Natural killer cell (primary cell): ENCODE measurements at regions not wholly inside any gene's neighbourhood (a gene's known extent, or its start where the extent isn't known, plus 50 kb on each side); places are given as distances from the start of the nearest gene placed in this dataset.

Experiments used
- ATAC-seq, 3 donors: fragments of 150-1000 bp in 2 of 3; fragments of 200-7000 bp in 1 of 3; cut with Tn5 transposase; 1 replicate in 1 of 3; 2 replicates in 2 of 3; pipeline ENCODE4 v1.10.0; 2021; ENCODE audit warnings: mild to moderate bottlenecking in 2 of 3, moderate library complexity in 2 of 3
- DNase-seq, 2 donors: peaks; one replicate each; pipeline versions ENCODE4 v3.0.0 to v3.0.0-alpha.2; 2013 to 2021; ENCODE audit warnings: mixed read lengths in 1 of 2
- H3K27ac ChIP-seq: one replicate; pipeline ENCODE4 v1.5.1; 2013; ENCODE audit warnings: mild to moderate bottlenecking, low read length
- H3K27me3 ChIP-seq: one replicate; pipeline ENCODE4 v1.6.1; 2013; ENCODE audit warnings: low read length; ENCODE audit not compliant: control insufficient read depth, insufficient read depth
- H3K36me3 ChIP-seq: one replicate; pipeline ENCODE4 v1.6.1; 2013; ENCODE audit warnings: low read length; ENCODE audit not compliant: control insufficient read depth, insufficient read depth
- H3K4me1 ChIP-seq: one replicate; pipeline ENCODE4 v1.6.1; 2013; ENCODE audit warnings: low read length; ENCODE audit not compliant: control insufficient read depth, insufficient read depth
- H3K4me3 ChIP-seq: one replicate; pipeline ENCODE4 v1.5.1; 2013; ENCODE audit warnings: low read length
- H3K9me3 ChIP-seq: one replicate; pipeline ENCODE4 v1.6.1; 2013; ENCODE audit warnings: low read length; ENCODE audit not compliant: control insufficient read depth, insufficient read depth
- H3K27ac Mint-ChIP-seq, 2 donors: one replicate each; pipeline ENCODE4 v1.8.0; 2022; ENCODE audit warnings: mild to moderate bottlenecking in 2 of 2, mixed read lengths in 2 of 2, moderate library complexity in 1 of 2
- H3K27me3 Mint-ChIP-seq, 2 donors: one replicate each; pipeline ENCODE4 v1.8.0; 2022; ENCODE audit warnings: low read depth in 2 of 2, mixed read lengths in 2 of 2
- H3K36me3 Mint-ChIP-seq: one replicate; pipeline ENCODE4 v1.8.0; 2022; ENCODE audit warnings: mixed read lengths
- H3K4me1 Mint-ChIP-seq, 2 donors: one replicate each; pipeline ENCODE4 v1.8.0; 2022; ENCODE audit warnings: mixed read lengths in 2 of 2
- H3K4me3 Mint-ChIP-seq: one replicate; pipeline ENCODE4 v1.8.0; 2022; ENCODE audit warnings: mild to moderate bottlenecking, moderate library complexity, mixed read lengths
- H3K9me3 Mint-ChIP-seq, 2 donors: one replicate each; pipeline ENCODE4 v1.8.0; 2022; ENCODE audit warnings: mixed read lengths in 2 of 2
- CTCF ChIP-seq: fragments of 200-600 bp; IDR thresholded peaks from one replicate; pipeline ENCODE4 v1.8.0; 2022; ENCODE audit warnings: antibody characterized with exemption
- WGBS: methylation state at CpG from one replicate; pipeline ENCODE4 v1.1.7; 2013; ENCODE audit warnings: missing lambda C conversion rate; ENCODE audit not compliant: insufficient coverage; 5-methylcytosine and 5-hydroxymethylcytosine counted together
- intact Hi-C: fragments of 100-400 bp; cut with micrococcal nuclease; formaldehyde crosslinking; loops from one replicate; pipeline ENCODE4 v1.14.2; 2022

- H3K9me3 ChIP-seq, result no peaks in the 10 kb centered on the region
These were observed 97.9 kb downstream of the FOXF2 start for GRCh38 chr6:1487239-1487638.

GRCh38 chr6:1491025-1491424 lies 101.6 kb downstream of the FOXF2 start:
- H3K9me3 ChIP-seq, result no peaks in the 10 kb centered on the region
- TF ChIP-seq CTCF, result no peak
- WGBS, result 94% methylated on average over 11 of the region's 11 CpGs
- no peak for DNase-seq
- intact Hi-C loops, result no loop called here
- Mint-ChIP-seq H3K4me3 (no peak overlapping the region), H3K27me3 (peaks cover 0 to 10% of the 10 kb centered on the region in 2 donors), H3K9me3 (no peaks in the 10 kb centered on the region), H3K36me3 (no peaks in the 10 kb centered on the region), H3K4me1 (no peaks in the 10 kb centered on the region), H3K27ac (no peak overlapping the region)
- H3K4me3 ChIP-seq, result no peak overlapping the region
- no peak overlapping the region for H3K27ac ChIP-seq
- H3K27me3 ChIP-seq, result no peaks in the 10 kb centered on the region
- no peaks in the 10 kb centered on the region for H3K4me1 ChIP-seq
- no peaks in the 10 kb centered on the region for H3K36me3 ChIP-seq
- ATAC-seq, result no peak

More at GRCh38 chr6:1487239-1487638, 97.9 kb downstream of the FOXF2 start:
- no peaks in the 10 kb centered on the region for H3K9me3 Mint-ChIP-seq
- no peak for ATAC-seq
- H3K36me3 ChIP-seq, result no peaks in the 10 kb centered on the region
- no peak overlapping the region for H3K27ac Mint-ChIP-seq
- no peaks in the 10 kb centered on the region for H3K4me1 Mint-ChIP-seq
- H3K27ac ChIP-seq, result no peak overlapping the region
- H3K27me3 Mint-ChIP-seq, result peaks cover 5 to 10% of the 10 kb centered on the region in 2 donors
- H3K4me3 ChIP-seq, result no peak overlapping the region
- no peak for TF ChIP-seq CTCF
- no peaks in the 10 kb centered on the region for H3K27me3 ChIP-seq
- H3K4me3 Mint-ChIP-seq, result no peak overlapping the region
- no peaks in the 10 kb centered on the region for H3K36me3 Mint-ChIP-seq
- no peaks in the 10 kb centered on the region for H3K4me1 ChIP-seq
- WGBS, result 80% methylated on average over 4 of the region's 4 CpGs
- DNase-seq, result no peak
- intact Hi-C loops, result no loop called here

GRCh38 chr6:1491591-1492319 lies 102.4 kb downstream of the FOXF2 start:
- H3K27ac Mint-ChIP-seq, result no peak overlapping the region
- Histone ChIP-seq H3K36me3 (no peaks in the 10 kb centered on the region), H3K27me3 (no peaks in the 10 kb centered on the region), H3K27ac (no peak overlapping the region), H3K4me3 (no peak overlapping the region), H3K9me3 (no peaks in the 10 kb centered on the region), H3K4me1 (no peaks in the 10 kb centered on the region)
- H3K4me1 Mint-ChIP-seq, result no peaks in the 10 kb centered on the region
- TF ChIP-seq CTCF, result no peak
- 89% methylated on average over 10 of the region's 10 CpGs for WGBS
- H3K36me3 Mint-ChIP-seq, result no peaks in the 10 kb centered on the region
- H3K27me3 Mint-ChIP-seq, result peaks cover 0 to 17% of the 10 kb centered on the region in 2 donors
- DNase-seq (no peak), ATAC-seq (no peak)
- no peak overlapping the region for H3K4me3 Mint-ChIP-seq
- no peaks in the 10 kb centered on the region for H3K9me3 Mint-ChIP-seq
- intact Hi-C loops, result no loop called here

GRCh38 chr6:1494671-1495070 lies 105.3 kb downstream of the FOXF2 start:
- no peak overlapping the region for H3K4me3 Mint-ChIP-seq
- Histone ChIP-seq H3K9me3 (no peaks in the 10 kb centered on the region), H3K27ac (no peak overlapping the region), H3K4me1 (no peaks in the 10 kb centered on the region), H3K27me3 (no peaks in the 10 kb centered on the region), H3K36me3 (no peaks in the 10 kb centered on the region), H3K4me3 (no peak overlapping the region)
- H3K9me3 Mint-ChIP-seq, result no peaks in the 10 kb centered on the region
- ATAC-seq (no peak), DNase-seq (no peak)
- peaks cover 0 to 18% of the 10 kb centered on the region in 2 donors for H3K27me3 Mint-ChIP-seq
- H3K27ac Mint-ChIP-seq, result no peak overlapping the region
- H3K36me3 Mint-ChIP-seq, result no peaks in the 10 kb centered on the region
- no peak for TF ChIP-seq CTCF
- intact Hi-C loops, result no loop called here
- WGBS, result 75% methylated on average over 9 of the region's 9 CpGs
- no peaks in the 10 kb centered on the region for H3K4me1 Mint-ChIP-seq
